ENCODE measurements at regions not wholly inside any gene's neighbourhood (a gene's known extent, or its start where the extent isn't known, plus 50 kb on each side); places are given as distances from the start of the nearest gene placed in this dataset.

GRCh38 chr20:22799687-22800086, 215.3 kb upstream of the FOXA2 start:
- H3K36me3 ChIP-seq (ENCODE audit: control insufficient read depth in 2 of 2, extremely low read depth in 1 of 2, insufficient read depth in 2 of 2, low read length in 2 of 2), result no peaks in the 10 kb centered on the region
- H3K27ac ChIP-seq (ENCODE audit: insufficient read depth, low read depth, low read length), result no peak overlapping the region
- H4K20me1 ChIP-seq (replicated peaks; ENCODE audit: control insufficient read depth, extremely low read depth, insufficient read depth, low read length), result no peaks in the 10 kb centered on the region
- TF ChIP-seq MYC (IDR thresholded peaks at IDR 0.05; ENCODE audit: low read depth, low read length) (no peak), GATA2 (IDR thresholded peaks at IDR 0.05; ENCODE audit: insufficient read depth, insufficient read length, low read depth, low read length) (no peak), POLR2AphosphoS5 (IDR thresholded peaks at IDR 0.05; ENCODE audit: insufficient read depth, low read depth, low read length) (no peak), MAX (IDR thresholded peaks at IDR 0.05; ENCODE audit: insufficient read depth, insufficient read length) (no peak), POLR2A (IDR thresholded peaks at IDR 0.05; ENCODE audit: low read depth, low read length) (no peak), JUN (IDR thresholded peaks at IDR 0.05; ENCODE audit: borderline replicate concordance, insufficient read depth, insufficient read length, low read depth) (no peak), CTCF (IDR thresholded peaks at IDR 0.05; ENCODE audit: extremely low read depth in 1 of 2, insufficient read depth in 1 of 2, low read depth in 1 of 2, low read length in 2 of 2) (no peak), EZH2 (IDR thresholded peaks at IDR 0.05; ENCODE audit: borderline replicate concordance, low read depth, low read length, severe bottlenecking) (no peak), FOS (IDR thresholded peaks at IDR 0.05; ENCODE audit: borderline replicate concordance, insufficient read depth, low read length) (no peak)
- intact Hi-C loops (cut with micrococcal nuclease), result loop anchor here (5.0 to 10.0 kb wide), 5 partner anchors 123 to 553 kb away; partner anchors contain the start of genes CD93 and NXT1
- H3K27me3 ChIP-seq (ENCODE audit: control insufficient read depth in 2 of 2, insufficient read depth in 2 of 2, low read length in 2 of 2), result no peaks in the 10 kb centered on the region
- BruUV-seq (replicated peaks), result no TSS peak
- no peak overlapping the region for H3K4me3 ChIP-seq (replicated peaks in 1 of 3; ENCODE audit: insufficient read depth in 1 of 3, low read depth in 1 of 3, low read length in 3 of 3)
- FAIRE-seq (no peak), DNase-seq (ENCODE audit: low read depth, low spot score) (no peak)
- no peak overlapping the region for H2AFZ ChIP-seq (ENCODE audit: low read depth, low read length)
- CTCF ChIA-PET, result interaction anchor here (1.5 kb wide), 1 partner anchor 62 kb away, joined by 3 read pairs; no protein-coding TSS in a partner anchor
- H3K79me2 ChIP-seq (ENCODE audit: control insufficient read depth, insufficient read depth, low read length), result no peaks in the 10 kb centered on the region
- no peaks in the 10 kb centered on the region for H3K9me3 ChIP-seq (replicated peaks; ENCODE audit: control insufficient read depth, insufficient read depth, low read length)
- H3K4me1 ChIP-seq (ENCODE audit: control insufficient read depth, extremely low read depth, insufficient read depth, low read length), result peaks cover 30% of the 10 kb centered on the region
- dilution Hi-C loops (cut with MboI; ENCODE audit: extremely low pct_ligation_motif_present, low sequenced_read_pairs), result no loop called here
- POLR2A ChIA-PET, result no interaction called here
- no peak overlapping the region for H3K4me2 ChIP-seq (ENCODE audit: insufficient read depth, low read length)
- no peaks in the 10 kb centered on the region for H3K9me1 ChIP-seq (replicated peaks; ENCODE audit: control insufficient read depth, extremely low read depth, insufficient read depth, low read length)
- no peak overlapping the region for H3K9ac ChIP-seq (replicated peaks; ENCODE audit: extremely low read depth, insufficient read depth, low read length)

Data from endothelial cell of umbilical vein (primary cell).